Left ventricle myocardium inferior (tissue), 1 donor: ENCODE measurements at regions not wholly inside any gene's neighbourhood (a gene's known extent, or its start where the extent isn't known, plus 50 kb on each side); places are given as distances from the start of the nearest gene placed in this dataset.
"Not testable (repeated sequence)": the region's sequence is repeated elsewhere in the genome, so short reads cannot be mapped to it uniquely, and the experiment has no call there.

Experiments
- DNase-seq: peaks from one replicate; pipeline ENCODE4 v3.0.0-alpha.2; 2020
- H3K27ac ChIP-seq: fragments of 200-600 bp; replicated peaks from 2 replicates; pipeline ENCODE4 v1.8.0; 2021
- H3K27me3 ChIP-seq: fragments of 200-600 bp; 2 replicates; pipeline ENCODE4 v1.8.0; 2021; ENCODE audit warnings: low read depth
- H3K36me3 ChIP-seq: fragments of 200-600 bp; 2 replicates; pipeline ENCODE4 v1.8.0; 2021
- H3K4me1 ChIP-seq: fragments of 200-600 bp; 2 replicates; pipeline ENCODE4 v1.8.0; 2021
- H3K4me3 ChIP-seq: fragments of 200-600 bp; 2 replicates; pipeline ENCODE4 v1.8.0; 2021; ENCODE audit warnings: mild to moderate bottlenecking, moderate library complexity
- H3K9me3 ChIP-seq: fragments of 200-600 bp; replicated peaks from 2 replicates; pipeline ENCODE4 v1.8.0; 2021
- intact Hi-C: fragments of 100-400 bp; cut with micrococcal nuclease; formaldehyde crosslinking; loops from one replicate; pipeline ENCODE4 v1.11.0; 2022
- TF ChIP-seq, protein P1 (sequence below): fragments of 200-600 bp; IDR thresholded peaks from 2 replicates; pipeline ENCODE4 v1.8.0; 2021; ENCODE audit warnings: antibody characterized with exemption, mild to moderate bottlenecking, borderline replicate concordance
- donor health status: DM: no; HTN: yes; CAD: no; lungs with severe emphysema.

DNA sequence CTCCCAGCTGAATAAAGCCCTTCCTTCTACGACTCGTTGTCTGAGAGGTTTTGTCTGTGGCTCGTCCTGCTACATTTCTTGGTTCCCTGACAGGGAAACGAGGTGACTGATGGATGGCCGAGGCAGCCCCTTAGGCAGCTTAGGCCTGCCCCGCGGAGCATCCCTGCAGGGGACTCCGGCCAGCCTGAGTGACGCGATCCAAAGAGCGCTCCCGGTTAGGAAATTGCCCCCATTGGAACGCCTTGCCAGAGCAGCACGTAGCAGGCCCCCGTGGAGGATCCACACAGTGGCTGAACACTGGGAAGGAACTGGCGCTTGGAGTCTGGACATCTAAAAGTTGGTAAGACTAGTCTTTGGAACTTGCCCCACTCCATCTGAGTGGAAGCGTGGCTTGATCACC lies 296.8 kb upstream of the SGCG start:
- H3K36me3 ChIP-seq = no peaks in the 10 kb centered on the region
- no peaks in the 10 kb centered on the region for H3K9me3 ChIP-seq
- H3K4me3 ChIP-seq = no peak overlapping the region
- TF ChIP-seq, protein P1, sequence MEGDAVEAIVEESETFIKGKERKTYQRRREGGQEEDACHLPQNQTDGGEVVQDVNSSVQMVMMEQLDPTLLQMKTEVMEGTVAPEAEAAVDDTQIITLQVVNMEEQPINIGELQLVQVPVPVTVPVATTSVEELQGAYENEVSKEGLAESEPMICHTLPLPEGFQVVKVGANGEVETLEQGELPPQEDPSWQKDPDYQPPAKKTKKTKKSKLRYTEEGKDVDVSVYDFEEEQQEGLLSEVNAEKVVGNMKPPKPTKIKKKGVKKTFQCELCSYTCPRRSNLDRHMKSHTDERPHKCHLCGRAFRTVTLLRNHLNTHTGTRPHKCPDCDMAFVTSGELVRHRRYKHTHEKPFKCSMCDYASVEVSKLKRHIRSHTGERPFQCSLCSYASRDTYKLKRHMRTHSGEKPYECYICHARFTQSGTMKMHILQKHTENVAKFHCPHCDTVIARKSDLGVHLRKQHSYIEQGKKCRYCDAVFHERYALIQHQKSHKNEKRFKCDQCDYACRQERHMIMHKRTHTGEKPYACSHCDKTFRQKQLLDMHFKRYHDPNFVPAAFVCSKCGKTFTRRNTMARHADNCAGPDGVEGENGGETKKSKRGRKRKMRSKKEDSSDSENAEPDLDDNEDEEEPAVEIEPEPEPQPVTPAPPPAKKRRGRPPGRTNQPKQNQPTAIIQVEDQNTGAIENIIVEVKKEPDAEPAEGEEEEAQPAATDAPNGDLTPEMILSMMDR = no peak
- DNase-seq = no peak
- H3K27me3 ChIP-seq = no peaks in the 10 kb centered on the region
- no peak overlapping the region for H3K27ac ChIP-seq
- H3K4me1 ChIP-seq = no peaks in the 10 kb centered on the region
- intact Hi-C loops = no loop called here

DNA sequence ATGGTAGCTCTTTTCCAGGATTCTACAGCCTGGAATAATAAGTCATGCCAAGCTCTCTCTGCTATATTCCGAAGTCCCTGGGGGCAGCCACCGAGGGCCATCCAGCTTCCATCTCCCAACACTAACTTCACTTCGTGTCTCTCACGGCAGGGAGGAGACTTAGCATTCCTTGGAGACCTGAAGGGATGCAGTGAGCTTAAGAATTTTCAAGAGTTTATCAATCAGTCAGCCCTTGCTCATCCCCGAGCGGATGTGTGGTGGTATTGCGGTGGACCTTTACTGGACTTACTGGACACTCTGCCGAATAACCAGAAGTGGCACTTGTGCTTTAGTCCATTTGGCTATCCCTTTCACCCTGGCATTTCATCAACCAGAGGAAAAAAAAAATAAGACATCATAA lies 294.7 kb upstream of the SGCG start:
- DNase-seq, intact Hi-C loops, H3K27me3 ChIP-seq: not testable (repeated sequence)

DNA sequence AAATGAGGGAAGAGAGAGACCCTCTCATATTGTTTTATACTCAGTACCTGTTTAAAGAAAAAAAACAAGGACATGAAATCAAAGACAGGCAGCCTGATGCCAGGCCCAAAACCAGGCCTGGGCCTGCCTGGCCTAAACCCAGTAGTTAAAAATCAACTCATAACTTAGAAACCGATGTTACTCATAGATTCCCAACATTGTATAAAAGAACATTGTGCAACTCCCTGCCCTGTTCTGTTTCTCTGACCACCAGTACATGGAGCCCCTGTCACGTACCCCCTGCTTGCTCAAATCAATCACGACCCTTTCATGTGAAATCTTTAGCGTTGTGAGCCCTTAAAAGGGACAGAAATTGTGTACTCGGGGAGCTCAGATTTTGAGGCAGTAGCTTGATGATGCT lies 291.4 kb upstream of the SGCG start:
- H3K27me3 ChIP-seq, H3K4me1 ChIP-seq, H3K36me3 ChIP-seq, H3K4me3 ChIP-seq, DNase-seq, H3K27ac ChIP-seq, intact Hi-C loops: not testable (repeated sequence)
- peaks cover 14% of the 10 kb centered on the region for H3K9me3 ChIP-seq

More for the DNA sequence above, 294.7 kb upstream of the SGCG start:
- H3K27ac ChIP-seq, H3K4me1 ChIP-seq, H3K9me3 ChIP-seq, H3K36me3 ChIP-seq, H3K4me3 ChIP-seq: not testable (repeated sequence)

DNA sequence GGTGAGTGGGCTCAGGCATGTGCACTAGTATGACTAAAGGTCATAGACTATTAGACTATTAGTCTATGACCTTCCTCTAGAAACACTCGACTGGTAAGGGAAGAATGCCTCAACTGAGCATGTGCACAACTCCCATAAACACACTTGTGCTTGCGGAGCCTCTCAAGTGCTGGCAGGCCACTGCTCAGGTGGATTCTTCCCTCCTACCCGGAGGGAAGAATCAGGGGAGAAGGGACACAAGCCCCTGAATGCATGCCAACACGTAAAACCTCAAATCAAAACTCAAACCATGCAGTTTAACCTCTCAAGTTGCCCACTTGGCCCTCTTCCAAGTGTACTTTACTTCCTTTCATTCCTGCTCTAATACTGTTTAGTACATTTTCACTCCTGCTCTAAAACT lies 287.6 kb upstream of the SGCG start:
- no peak for DNase-seq
- no peaks in the 10 kb centered on the region for H3K4me1 ChIP-seq
- TF ChIP-seq, protein P1 = no peak
- H3K4me3 ChIP-seq = no peak overlapping the region
- no peaks in the 10 kb centered on the region for H3K27me3 ChIP-seq
- intact Hi-C loops = no loop called here
- H3K36me3 ChIP-seq = no peaks in the 10 kb centered on the region
- H3K9me3 ChIP-seq = peaks cover 14% of the 10 kb centered on the region
- no peak overlapping the region for H3K27ac ChIP-seq

DNA sequence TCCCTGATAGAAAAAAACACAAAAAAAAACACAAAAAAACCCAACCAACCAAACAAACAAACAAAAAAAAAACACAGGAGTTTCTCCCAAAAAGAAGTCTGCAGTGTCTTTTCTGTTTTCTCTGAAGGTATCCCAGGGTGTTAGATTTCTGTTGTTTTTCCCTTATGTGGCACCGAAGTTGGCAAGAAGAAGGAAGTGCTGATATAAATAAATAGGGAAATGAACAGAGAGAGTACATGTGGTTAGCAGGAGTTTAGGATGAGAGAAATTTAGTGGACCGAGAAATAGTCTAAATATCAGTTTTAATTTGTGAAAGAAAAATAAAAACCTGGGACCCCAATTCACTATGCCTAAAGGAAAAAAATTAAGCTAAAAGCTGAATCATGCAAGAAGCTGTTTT lies 287.0 kb upstream of the SGCG start:
- TF ChIP-seq, protein P1 = no peak
- H3K27ac ChIP-seq = no peak overlapping the region
- H3K36me3 ChIP-seq = no peaks in the 10 kb centered on the region
- peaks cover 14% of the 10 kb centered on the region for H3K9me3 ChIP-seq
- no peak for DNase-seq
- intact Hi-C loops = no loop called here
- no peaks in the 10 kb centered on the region for H3K27me3 ChIP-seq
- no peak overlapping the region for H3K4me3 ChIP-seq
- no peaks in the 10 kb centered on the region for H3K4me1 ChIP-seq

DNA sequence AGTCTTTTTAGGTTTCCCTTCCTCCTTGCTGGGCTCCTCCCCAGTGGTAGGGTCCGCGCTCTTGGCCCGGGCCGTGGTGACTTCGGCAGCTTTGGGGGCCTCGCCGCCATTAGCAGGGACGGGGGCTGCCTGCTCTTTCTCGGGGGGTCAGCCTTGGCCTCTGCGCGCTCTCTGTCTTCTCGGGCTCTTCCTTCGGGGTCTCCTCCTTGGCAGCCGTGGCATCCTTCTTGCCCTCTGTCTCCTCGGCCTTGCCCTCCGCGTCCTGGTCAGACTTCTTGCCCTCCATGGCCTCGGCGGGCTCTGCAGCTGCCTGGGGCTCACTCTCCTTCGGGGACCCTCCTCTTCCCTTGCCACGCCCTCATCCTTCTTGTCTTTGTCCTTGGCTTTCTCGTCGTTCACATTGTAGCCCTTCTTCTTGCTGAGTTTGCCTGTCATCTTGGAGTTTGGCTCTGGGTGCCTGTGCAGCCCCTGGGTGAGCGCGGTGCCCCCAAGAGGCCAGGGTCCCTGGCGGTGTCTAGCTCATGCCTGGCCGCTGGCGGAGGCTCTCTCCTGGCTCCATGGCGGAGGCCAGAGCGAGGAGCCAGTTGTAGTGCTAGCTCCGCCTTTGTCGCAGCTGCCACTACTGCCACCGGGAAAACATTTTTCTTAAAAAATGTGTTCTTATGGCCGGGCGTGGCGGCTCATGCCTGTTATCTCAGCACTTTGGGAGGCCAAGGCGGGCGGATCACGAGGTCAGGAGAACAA lies 283.0 kb upstream of the SGCG start:
- intact Hi-C loops = no loop called here
- DNase-seq = no peak
- Histone ChIP-seq H3K9me3 (peaks cover 4% of the 10 kb centered on the region), H3K27me3 (no peaks in the 10 kb centered on the region), H3K36me3 (no peaks in the 10 kb centered on the region), H3K4me3 (no peak overlapping the region), H3K4me1 (no peaks in the 10 kb centered on the region), H3K27ac (no peak overlapping the region)
- TF ChIP-seq, protein P1 = no peak

DNA sequence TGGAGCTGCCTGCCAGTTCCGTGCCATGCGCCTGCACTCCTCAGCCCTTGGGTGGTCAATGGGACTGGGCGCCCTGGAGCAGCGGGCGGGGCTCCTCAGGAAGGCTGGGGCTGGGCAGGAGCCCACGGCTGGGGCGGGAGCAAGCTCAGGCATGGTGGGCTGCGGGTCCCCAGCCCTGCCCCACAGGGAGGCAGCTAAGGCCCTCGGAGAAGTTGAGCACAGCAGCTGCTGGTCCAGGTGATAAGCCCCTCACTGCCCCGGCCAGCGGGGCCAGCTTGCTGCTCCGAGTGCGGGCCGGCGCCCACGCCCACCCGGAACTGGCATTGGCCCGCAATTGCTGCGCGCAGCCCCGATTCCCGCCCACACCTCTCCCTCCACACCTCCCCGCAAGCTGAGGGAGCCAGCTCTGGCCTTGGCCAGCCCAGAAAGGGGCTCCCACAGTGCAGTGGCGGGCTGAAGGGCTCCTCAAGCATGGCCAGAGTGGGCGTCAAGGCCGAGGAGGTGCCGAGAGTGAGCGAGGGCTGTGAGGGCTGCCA lies 280.3 kb upstream of the SGCG start:
- intact Hi-C loops, H3K9me3 ChIP-seq, H3K27me3 ChIP-seq, H3K36me3 ChIP-seq, DNase-seq, H3K4me3 ChIP-seq, H3K27ac ChIP-seq, H3K4me1 ChIP-seq: not testable (repeated sequence)
